ENCODE measurements at regions not wholly inside any gene's neighbourhood (a gene's known extent, or its start where the extent isn't known, plus 50 kb on each side); places are given as distances from the start of the nearest gene placed in this dataset.
A peak's percentile ranks its signal among the peaks of the same experiment; 100 is the strongest.

DNA sequence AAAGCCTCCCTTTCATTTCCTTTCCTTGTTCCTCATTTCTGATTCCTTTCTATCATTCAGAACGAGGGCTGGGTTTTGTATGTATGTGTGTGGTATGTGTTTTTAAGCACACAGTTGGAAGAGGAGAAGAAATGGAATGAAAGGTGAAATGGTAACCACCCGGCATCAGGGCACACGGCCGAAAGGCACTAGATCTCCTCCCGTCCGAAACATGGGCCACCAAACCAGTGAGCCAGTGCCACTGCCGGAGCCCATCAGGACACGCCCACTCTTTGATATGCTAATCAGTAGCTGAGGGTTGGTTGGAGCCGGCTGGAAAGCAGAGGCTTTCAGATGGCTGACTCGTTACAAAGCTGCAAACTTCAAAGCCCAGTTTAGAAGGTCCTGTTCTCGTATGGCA lies 228.6 kb upstream of the JARID2 start:
- peak; percentile 37 for DNase-seq

DNA sequence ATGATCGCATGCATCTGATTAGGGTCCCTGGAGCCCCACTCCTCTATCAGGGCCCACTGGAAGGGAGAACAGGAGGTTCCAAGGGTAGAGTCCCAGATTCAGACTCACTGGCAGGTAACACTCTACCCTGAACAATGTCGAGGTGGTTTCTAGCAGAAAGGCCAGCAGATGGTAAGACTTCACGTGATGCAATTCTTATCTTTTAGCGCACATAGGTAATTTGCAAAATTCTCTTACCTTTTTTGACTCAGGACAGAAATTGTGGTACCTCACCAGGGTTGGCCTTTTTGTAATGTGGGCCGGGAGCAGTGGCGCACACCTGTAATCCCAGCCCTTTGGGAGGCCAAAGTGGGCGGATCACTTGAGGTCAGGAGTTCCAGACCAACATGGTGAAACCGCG lies 228.1 kb upstream of the JARID2 start:
- no peak for DNase-seq

DNA sequence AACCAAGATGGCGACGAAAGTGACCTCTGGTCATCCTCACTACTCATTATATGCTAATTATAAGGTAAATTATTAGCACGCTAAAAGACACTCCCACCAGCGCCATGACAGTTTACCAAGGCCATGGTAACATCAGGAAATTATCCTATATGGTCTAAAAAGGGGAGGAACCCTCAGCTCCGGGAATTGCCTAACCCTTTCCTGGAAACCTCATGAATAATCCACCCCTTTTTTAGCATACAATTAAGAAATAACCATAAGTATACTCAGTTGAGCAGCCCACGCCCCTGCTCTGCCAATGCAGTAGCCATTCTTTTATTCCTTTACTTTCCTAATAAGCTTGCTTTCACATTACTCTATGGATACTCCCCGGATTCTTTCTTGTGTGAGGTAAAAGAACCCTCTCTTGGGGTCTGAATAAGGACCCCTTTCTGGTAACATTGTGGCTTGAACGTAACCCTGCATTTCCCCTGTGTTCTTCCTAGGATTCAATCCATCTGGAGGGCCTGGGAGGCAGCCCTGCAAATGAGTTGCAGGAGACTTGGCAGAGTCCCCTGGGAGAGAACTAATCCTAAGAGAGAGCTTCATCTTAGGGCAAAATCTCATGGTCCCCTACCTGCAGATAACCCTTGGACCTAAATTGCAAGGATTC lies 225.6 kb upstream of the JARID2 start:
- DNase-seq, result no peak

DNA sequence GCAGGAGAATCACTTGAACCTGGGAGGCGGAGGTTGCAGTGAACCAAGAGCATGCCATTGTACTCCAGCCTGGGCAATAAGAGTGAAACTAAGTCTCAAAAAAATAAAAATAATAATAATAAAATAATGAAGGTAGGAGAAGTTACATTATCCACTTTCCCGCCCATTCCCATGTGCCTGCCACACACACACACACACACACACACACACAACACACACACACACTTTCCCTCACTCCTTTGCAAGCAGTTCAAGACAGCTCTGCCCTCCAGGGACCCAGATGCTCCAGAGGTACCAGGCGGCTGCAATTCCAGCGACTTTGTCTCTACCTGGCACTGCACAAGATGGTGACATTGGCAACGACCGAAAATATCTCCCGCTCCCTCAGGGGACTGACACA lies 224.8 kb upstream of the JARID2 start:
- DNase-seq, result no peak

DNA sequence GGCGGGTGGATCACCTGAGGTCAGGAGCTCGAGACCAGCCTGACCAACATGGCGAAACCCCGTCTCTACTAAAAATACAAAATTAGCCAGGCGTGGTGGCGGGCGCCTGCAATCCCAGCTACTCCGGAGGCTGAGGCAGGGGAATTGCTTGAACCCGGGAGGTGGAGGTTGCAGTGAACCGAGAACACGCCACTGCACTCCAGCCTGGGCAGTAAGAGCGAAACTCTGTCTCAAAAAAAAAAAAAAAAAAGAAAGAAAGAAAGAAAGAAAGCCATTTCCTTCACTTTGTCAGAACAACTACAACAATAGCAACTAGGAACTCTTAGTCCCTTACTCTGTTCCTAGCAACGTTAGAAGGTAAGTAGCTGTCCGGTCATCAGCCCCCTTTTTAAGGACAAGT lies 222.9 kb upstream of the JARID2 start:
- peak; percentile 20 for DNase-seq

DNA sequence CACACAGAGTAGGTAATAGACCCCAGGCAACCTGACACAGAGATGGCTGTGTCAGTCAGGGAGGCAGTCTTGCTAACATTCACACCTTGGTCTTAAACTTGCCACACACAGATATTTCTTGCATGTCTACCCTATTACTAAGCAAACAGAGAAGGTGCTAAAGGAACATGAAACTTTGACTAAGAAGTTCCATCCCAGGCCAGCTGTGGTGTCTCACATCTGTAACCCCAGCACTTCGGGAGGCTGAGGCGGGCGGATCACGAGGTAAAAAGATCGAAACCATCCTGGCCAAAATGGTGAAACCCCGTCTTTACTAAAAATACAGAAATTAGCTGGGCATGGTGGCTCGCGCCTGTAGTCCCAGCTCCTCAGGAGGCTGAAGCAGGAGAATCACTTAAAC lies 222.4 kb upstream of the JARID2 start:
- peak; percentile 83 for DNase-seq

DNA sequence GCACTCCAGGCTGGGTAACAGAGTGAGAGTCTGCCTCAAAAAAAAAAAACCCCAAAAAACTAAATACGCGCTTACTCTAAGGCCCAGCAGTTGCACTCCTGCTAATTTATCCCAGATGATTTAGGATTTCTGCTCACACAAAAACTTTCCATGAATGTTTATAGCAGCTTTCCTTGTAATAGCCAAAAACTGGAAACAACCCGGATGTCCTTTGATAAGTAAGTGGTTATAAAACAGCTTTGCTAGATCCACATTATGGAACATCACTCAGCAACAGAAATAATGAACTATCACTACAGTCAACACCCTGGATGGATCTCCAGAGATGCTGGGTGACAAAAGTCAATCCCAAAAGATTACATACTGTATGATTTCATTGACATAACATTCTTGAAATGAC lies 220.4 kb upstream of the JARID2 start:
- no peak for DNase-seq

DNA sequence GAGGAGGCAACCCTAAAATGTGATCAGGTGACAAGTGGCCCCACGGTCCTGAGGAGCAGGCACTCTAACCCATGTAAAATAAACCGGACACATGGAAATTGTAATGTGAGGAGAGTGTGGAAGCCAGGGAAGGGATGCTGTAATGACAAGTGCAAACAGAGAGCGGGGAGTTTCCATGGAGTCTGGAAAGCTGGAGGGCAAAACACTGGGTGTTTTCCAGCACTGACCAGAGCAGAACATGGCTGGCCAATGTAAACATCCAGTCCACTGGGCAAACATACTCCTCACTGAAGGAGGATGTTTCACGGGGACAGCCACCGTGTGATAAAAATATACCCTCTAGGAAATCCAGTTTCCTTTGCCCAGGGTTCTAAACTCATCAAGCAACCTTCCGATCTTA lies 219.0 kb upstream of the JARID2 start:
- no peak for DNase-seq

DNA sequence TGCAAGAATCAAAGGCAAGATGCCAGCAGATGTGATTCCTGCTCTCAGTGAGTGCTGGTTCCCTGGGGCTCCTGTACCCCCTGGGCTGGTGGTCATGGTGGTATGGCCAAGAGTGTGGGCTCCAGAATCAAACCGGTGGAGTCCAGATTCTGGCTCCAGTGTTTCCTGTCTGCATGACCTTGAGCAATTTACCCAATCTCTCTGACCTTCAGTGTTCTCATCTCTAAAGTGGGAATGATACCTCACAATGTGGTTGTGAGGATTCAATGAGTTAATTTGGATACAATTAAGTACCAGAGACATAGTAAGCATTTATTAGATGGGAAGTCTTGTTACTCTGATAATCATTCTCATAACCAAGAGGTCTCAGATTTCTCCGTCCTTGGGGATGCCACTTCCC lies 218.4 kb upstream of the JARID2 start:
- no peak for DNase-seq

DNA sequence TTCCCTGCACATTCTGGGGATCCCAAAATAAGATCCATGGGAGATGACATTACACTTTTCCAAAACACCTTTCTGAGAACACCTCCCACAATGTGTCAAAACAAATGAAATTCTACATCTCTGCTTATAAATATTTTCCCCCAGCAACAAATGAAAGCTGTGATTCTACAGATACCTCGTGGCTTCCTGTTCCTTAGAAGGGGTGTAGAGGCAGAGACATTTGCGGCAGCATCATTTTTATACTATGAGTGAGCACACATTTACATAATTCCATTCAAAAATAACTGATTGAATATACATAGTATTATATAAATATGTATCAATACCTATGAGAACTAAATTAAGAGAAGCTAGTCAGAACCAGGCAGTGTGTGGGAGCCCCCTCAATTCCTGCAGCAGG lies 213.9 kb upstream of the JARID2 start:
- DNase-seq, result no peak

DNA sequence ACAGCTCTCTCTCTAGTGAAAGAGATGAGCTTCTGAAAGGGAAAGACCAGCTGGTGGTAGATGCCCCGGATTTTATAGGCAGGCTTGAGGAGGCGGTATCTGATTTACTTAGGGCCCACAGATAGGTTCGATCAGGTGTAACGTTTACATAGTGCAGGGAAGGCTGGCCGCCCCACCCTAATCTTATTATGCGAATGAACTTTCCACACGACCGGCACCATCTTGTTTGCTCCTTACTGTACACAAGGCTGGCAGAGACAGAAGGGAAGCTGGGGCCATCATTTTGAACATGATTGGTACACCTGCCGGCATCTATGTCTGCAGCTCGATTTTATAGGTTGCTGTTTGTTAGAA lies 212.0 kb upstream of the JARID2 start:
- DNase-seq, result no peak

DNA sequence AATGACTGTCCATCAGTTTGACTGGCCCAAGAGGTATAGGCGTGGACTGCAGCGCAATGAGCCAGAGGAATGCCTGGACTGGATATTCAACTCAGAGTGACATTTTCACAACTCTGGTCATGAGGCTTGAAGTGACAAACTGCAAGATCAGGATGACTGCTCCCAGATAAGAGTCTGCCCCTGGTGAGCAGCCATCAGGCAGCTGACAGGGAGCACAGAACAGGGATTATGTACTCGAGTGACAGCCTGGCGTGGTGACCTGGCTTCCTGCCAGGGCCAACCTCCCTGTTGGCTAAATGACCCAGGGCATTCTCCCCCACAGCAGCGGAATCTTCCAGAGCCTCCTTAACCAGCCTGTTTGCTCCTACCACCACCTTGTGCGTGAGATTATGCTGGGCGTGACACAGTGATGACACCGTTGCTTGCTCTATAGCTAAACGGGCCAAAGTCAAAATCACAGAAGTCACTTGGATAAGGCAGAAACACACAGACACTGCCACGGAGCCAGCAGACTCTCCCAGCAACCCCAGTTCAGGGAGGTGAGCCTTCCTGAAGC lies 209.1 kb upstream of the JARID2 start:
- no peak for DNase-seq

DNA sequence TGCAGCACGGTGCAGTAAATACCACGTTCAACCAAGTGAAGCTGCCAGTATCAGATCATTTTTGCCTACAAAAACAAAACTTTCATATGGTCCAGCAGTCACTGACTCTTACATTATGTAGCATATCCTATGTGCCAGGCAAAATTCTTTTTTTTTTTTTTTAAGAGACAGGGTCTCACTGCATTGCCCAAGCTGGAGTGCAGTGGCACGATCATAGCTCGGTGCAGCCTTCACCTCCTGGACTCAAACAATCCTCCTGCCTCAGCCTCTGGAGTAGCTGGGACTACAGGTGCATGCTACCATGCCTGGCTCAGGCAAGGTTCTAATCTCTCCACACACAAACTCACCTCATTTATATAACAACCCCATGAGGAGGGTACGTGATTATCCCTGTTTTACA lies 208.6 kb upstream of the JARID2 start:
- DNase-seq, result no peak

DNA sequence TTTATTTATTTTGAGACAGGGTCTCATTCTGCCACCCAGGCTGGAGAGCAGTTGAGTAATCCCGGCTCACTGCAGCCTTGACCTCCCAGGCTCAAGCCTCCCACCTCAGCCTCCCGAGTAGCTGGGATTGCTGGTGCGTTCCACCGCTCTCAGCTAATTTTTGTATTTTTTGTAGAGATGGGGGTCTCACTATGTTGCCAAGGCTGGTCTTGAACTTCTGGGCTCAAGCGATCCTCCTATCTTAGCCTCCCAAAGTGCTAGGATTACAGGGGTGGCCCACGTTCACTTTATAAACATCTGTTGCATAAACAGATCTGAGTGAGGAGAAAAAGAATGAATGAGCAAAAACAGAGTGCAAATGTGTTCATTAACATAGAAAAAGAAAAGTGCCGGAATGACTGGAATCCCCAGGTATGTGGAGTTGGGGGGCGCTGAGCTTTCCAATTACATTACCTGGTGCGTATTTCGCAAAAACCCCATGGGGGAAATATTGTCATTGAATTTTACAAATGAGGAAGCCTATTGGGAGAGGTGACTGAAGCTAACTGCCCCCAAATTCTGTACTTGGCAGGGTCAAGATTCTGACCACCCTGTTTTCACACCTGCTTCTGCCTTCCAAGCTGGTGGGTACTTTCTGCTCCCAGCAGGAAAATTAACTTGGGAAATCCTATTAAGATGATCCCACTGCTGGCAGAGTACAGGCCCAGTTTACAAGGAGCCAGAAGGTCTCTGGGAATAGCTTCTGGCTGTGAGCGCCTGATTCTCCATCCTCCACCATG lies 207.7 kb upstream of the JARID2 start:
- no peak for DNase-seq

DNA sequence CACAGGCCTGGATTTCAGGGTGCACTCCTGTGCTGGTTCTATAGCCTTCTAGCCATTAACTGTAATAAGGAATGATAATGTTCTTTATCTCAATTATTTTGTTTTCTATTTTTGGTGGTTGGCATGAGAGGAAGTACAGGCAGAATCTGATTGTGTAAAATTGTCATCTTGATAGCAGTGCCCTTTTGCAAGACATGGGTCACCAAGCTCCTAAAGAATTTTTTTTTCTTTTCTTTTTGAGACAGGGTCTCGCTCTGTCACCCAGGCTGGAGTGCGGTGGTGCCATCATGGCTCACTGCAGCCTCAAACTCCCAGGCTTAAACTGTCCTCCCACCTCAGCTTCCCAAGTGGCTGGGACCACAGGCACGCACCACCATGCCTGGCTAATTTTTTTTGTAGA lies 206.7 kb upstream of the JARID2 start:
- no peak for DNase-seq

DNA sequence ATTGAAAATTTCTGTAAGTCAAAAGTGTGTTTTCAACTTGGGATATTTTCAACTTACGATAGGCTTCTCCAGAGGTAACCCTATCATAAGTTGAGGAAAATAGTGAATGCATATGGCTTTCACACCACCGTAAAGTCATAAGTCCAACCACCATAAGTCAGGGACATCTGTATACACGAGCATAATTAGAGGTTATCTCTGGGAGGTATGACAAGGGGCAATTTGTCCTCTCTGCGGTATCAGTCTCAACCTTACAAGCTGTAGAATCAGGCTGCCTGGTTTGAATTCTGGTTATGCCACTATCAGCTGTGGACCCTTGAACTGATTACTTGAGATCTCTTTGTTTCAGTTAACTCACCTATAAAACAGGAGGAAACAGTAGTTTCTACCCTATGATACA lies 202.9 kb upstream of the JARID2 start:
- no peak for DNase-seq

DNA sequence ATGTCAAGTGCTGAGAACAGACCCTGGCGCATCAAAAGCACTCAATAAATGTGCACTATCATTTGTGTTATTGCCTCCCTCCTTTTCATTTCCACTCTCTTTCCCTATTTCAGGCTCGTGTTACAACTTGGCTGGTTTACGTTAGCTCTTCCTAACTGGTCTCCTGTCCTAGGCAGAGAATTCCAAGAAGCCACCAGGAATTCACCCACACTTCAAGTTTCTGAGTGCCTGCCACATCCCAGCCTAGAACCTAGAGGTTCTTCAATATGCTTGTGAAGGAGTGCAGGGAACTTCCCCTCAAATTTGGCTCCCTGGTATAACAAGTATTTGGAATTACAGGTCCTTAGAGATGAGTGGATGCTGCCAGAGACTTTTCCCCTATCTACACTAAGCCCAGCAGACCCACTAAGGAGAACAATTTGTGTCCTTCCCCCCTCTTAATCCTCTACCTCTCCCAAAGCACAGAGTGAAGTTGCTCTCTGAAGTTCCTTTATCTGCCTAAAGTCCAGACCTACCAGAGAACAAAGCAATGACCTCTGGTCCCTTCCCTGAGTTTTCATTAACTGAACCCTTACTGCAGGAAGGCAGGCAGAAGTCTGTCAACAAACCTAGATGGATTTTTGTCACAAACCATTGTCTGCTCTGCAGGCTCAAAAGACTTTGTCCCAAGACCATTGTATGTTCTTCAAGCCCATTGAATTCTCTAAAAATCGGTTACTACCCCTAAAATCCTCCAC lies 201.6 kb upstream of the JARID2 start:
- no peak for DNase-seq

DNA sequence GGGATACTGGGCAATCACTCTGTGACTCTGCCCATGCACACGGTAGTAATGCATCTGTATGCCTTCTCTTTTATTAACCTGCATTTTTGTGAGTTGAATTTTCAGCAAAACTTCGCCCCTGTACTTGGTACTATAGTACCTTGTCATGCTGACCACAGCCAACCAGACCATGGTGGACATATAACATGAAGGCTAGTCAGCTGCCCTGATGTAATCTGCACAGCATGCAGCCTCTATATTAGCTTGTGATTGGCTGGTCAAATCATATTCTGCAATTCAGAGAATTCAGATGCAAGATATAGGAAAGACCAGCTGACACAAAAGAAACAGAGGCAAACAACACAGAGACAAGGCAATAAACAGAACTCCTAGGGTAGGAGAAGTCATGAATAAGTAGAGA lies 200.9 kb upstream of the JARID2 start:
- no peak for DNase-seq

DNA sequence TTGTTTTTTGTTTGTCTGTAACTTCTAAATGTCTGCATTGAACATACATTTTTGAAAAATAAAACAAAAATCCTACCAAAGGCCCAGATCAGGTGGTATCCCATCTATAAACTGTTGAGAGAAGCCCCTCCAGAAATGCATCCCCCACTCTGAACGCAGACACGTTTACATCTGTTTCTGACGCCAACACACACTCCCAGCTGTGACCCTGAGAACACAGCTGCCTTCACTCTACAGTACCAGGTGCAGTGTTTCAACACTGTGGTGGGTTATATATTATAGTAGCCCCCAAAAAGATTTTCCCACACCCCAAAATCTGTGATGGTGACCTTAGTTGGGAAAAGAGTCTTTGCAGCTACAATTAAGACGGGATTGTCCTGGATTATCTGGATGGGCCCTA lies 199.1 kb upstream of the JARID2 start:
- DNase-seq, result no peak

DNA sequence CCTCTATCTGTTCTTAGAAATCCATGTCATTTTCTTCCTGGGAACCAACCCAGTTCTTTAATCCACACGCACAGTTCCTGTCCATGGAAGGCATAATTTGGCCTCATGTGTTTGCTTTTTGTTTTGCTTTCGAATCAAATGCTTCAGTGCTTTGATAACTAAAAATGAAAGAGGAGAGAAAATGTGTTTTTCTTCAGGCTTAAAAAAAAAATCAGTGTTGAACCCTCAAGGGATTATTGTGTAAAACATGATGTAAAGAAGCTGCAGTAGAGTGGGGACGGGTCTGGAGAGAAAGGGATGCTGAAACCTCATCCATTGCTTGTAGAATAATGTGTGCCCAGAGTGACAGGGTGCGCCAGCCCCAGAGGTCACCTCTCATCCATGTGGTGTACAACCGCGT lies 197.5 kb upstream of the JARID2 start:
- no peak for DNase-seq

DNA sequence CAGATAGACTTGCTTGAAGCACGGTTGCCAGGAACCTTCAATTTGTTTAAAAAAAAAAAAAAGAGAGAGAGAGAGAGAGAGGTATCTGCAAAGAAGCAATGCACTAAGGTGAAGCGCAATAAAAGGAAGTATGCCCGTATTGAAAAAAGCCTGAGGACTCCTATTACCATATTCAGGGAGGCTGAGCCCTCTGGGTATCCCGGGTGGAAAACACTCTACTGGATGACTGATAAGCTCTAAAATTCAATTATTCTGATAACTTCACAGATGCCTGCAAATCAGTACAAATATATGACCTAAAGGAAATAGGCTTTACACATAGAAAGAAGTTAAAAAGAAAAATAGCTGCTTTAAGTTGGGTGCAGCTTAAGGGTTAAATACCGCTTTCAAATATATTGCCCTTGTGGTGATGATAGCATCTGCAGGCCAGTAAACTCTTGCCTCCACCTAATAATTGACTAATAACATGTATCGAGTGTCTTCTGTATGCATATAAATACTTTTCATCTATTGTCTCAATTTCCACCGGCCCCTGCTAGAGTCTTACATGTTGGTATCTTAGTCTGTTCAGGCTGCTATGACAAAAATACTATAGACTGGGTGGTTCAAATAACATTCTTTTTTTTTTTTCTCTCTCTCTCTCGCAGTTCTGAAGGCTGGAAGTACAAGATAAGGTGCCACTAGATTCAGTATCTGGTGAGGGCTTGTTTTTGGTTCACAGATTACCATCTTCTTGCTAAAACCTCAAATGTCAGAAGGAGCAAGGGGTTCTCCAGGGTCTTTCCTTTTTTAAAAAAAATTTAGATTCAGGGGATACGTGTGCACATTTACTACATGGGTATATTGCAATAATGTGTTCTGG lies 187.4 kb upstream of the JARID2 start:
- no peak for DNase-seq

DNA sequence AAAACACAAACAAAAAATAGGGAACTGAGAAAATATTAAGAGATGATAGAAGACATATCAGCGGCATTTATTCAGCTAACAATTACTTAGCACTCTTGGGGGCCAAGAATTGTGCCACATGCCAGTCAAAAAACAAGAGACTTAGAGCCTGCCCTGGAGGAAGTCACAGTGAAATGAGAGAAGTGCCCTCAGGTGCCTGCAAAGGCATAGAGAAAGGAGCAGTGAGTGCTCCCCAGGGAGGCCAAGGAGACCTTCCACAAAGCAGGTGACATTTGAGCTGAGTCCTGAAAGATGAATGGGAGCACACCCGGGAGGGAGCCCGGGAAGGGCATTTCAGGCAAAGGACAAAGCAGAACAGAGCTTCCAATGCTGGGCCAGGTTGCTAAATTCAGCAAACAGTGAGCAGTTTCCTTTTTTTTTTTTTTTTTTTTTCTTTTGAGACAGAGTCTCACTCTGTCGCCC lies 184.7 kb upstream of the JARID2 start:
- no peak for DNase-seq

Measured in activated CD4-positive, alpha-beta T cell treated with anti-CD3 and anti-CD28 coated beads for 48 hours (primary cell).